H1 (cell line): ENCODE measurements at regions not wholly inside any gene's neighbourhood (a gene's known extent, or its start where the extent isn't known, plus 50 kb on each side); places are given as distances from the start of the nearest gene placed in this dataset.

Source experiments
- E2F6 ChIP-seq: IDR thresholded peaks from 2 replicates; pipeline ENCODE4 v1.6.1; 2012; ENCODE audit warnings: inconsistent platforms
- PHF8 ChIP-seq: fragments of 200-600 bp; sonication (generic); conservative IDR thresholded peaks from 2 replicates; pipeline ENCODE4 v1.7.1; 2012; ENCODE audit warnings: low read depth, mild to moderate bottlenecking, inconsistent platforms, low read length, moderate library complexity

- TF ChIP-seq PHF8 (no peak), E2F6 (peak; percentile 56; the same call in 1 of the 2 replicates)
These were observed 143.5 kb upstream of the ZMIZ1 start (continued) for GRCh38 chr10:78925275-78925674.
